GM12875 (cell line): ENCODE measurements at regions not wholly inside any gene's neighbourhood (a gene's known extent, or its start where the extent isn't known, plus 50 kb on each side); places are given as distances from the start of the nearest gene placed in this dataset.

Experiments used
- H3K4me3 ChIP-seq: one replicate; pipeline ENCODE4 v1.5.1; 2011; ENCODE audit warnings: low read depth, low read length, control low read depth
- CTCF ChIP-seq: IDR thresholded peaks from 2 replicates; pipeline ENCODE4 v1.5.1; 2011; ENCODE audit warnings: low read depth, mild to moderate bottlenecking, control low read depth, inconsistent platforms, low read length, moderate library complexity, borderline replicate concordance; ENCODE audit not compliant: insufficient read depth

DNA sequence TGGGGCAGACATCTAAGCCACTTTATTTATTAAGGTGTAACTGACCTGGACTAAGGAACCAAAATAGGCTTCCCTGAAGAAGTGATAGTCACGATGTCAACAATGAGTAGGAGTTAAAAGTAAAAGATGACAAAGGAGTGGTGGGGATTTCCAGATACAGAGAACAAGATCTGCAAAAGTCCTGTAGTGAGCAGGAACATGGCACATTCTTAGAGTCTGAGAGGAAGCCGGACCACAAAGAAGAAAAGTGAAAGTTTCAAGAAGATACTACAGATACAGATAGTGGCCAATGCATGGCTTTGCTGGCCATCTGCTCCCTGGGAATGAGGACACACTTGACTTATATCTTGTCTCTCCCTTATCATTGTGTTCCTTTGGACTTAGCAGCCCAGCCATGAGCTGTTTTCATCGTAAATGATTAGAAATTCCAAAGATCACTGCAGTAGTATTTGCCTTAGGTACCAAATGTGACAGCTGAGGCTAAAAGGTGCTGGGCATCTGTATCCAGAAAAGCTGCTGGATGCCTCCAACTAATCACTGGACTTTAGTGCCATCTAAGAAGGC lies 302.4 kb upstream of the NR5A2 start:
- TF ChIP-seq CTCF = no peak
- no peak overlapping the region for H3K4me3 ChIP-seq

DNA sequence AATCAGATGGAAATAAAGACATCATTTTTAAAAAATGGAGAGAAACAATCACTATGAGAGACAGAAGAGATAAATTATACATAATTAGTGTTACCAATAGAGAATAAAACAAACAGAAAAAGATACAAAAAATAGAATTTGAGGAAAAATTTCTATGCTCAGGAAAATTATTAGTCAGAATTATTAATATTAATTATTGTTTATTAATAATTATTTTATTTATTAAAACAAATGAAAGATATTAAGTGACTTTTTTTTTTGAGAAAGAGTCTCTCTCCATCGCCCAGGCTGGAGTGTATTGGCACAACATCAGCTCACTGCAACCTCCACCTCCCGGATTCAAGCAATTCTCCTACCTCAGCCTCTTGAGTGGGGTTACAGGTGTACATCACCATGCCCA lies 299.8 kb upstream of the NR5A2 start:
- no peak overlapping the region for H3K4me3 ChIP-seq
- no peak for TF ChIP-seq CTCF

GRCh38 chr1:199728345-199728744 lies 299.2 kb upstream of the NR5A2 start:
- no peak for TF ChIP-seq CTCF
- no peak overlapping the region for H3K4me3 ChIP-seq

GRCh38 chr1:199733125-199733524 lies 294.4 kb upstream of the NR5A2 start:
- H3K4me3 ChIP-seq = no peak overlapping the region
- TF ChIP-seq CTCF = no peak

GRCh38 chr1:199734186-199734585 lies 293.3 kb upstream of the NR5A2 start:
- no peak overlapping the region for H3K4me3 ChIP-seq
- TF ChIP-seq CTCF = no peak

DNA sequence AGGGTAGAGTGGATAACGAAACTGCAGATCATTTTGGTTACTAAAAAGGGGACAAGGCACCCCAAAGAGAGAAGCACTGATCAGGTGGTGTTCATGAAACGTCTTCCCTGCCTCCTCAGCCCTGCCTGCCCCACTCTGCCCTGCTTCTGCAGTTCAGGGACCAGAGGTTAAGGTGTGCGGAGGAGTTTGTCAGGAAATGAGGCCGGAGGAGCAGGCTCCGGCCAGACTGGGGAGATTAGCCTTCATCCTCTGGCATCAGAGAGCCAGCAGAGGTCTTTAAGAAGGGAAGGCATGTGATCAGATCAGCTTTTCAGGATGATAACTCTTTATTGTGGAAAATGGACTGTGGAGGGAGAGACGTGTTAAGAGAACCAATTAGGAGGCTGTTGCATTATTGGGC lies 291.9 kb upstream of the NR5A2 start:
- TF ChIP-seq CTCF = no peak
- no peak overlapping the region for H3K4me3 ChIP-seq

DNA sequence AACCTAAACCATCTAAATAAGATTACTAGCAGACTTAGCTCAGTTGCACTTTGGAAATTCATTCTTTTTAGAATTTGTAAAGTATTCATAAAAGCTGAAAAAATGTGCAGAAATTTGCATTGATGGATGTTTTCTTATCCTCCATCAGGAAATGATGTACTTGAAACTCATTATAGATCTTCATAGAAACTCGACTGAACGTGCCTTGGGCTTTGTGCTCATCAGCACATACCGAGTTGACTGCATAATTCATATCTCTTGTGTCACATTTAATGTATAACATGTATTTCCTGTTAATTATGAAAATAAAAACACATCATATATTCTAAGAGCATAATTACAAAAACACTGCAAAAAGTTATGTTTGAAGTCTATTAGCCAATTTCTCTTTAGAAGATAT lies 290.9 kb upstream of the NR5A2 start:
- no peak overlapping the region for H3K4me3 ChIP-seq
- no peak for TF ChIP-seq CTCF
